Tibial nerve (tissue), 4 donors: ENCODE measurements at regions not wholly inside any gene's neighbourhood (a gene's known extent, or its start where the extent isn't known, plus 50 kb on each side); places are given as distances from the start of the nearest gene placed in this dataset.

Experiments
- DNase-seq, 2 donors: peaks; one replicate each; pipeline ENCODE4 v3.0.0-alpha.2; 2019; ENCODE audit warnings: low spot score in 2 of 2
- H3K27ac ChIP-seq, 4 donors: fragments of 200-600 bp; sonication (generic) in 3 of 4; one replicate each; pipeline ENCODE4 v1.5.1; 2017 to 2019; ENCODE audit warnings: mild to moderate bottlenecking in 1 of 4
- H3K27me3 ChIP-seq, 2 donors: fragments of 200-600 bp; sonication (generic) in 1 of 2; one replicate each; pipeline versions ENCODE4 v1.5.1 to v1.6.0; 2017 to 2019
- H3K36me3 ChIP-seq, 3 donors: fragments of 200-600 bp; sonication (generic); one replicate each; pipeline ENCODE4 v1.5.1; 2018 to 2019
- H3K4me1 ChIP-seq, 4 donors: fragments of 200-600 bp; sonication (generic) in 3 of 4; one replicate each; pipeline ENCODE4 v1.5.1; 2017 to 2019
- H3K4me3 ChIP-seq, 4 donors: fragments of 200-600 bp; sonication (generic) in 3 of 4; one replicate each; pipeline ENCODE4 v1.5.1; 2017 to 2019; ENCODE audit warnings: mild to moderate bottlenecking in 1 of 4, moderate library complexity in 1 of 4
- H3K9me3 ChIP-seq, 4 donors: fragments of 200-600 bp; sonication (generic) in 3 of 4; one replicate each; pipeline ENCODE4 v1.5.1; 2017 to 2019
- CTCF ChIP-seq, 5 experiments: fragments of 200-600 bp in 3 of 5; fragments of 450-650 bp in 2 of 5; sonication (generic) in 3 of 5; IDR thresholded peaks; one replicate each; pipeline ENCODE4 v1.5.1; 2016 to 2019; ENCODE audit warnings: antibody characterized with exemption in 5 of 5, mild to moderate bottlenecking in 3 of 5, moderate library complexity in 2 of 5
- EP300 ChIP-seq, 2 donors: sonication (generic); formaldehyde crosslinking; IDR thresholded peaks; one replicate each; pipeline ENCODE4 v1.6.1; 2017; ENCODE audit warnings: antibody characterized with exemption in 2 of 2, mild to moderate bottlenecking in 1 of 2
- POLR2A ChIP-seq, 2 donors: fragments of 450-650 bp; IDR thresholded peaks; one replicate each; pipeline ENCODE4 v1.6.1; 2017; ENCODE audit warnings: antibody characterized with exemption in 2 of 2, mild to moderate bottlenecking in 2 of 2, moderate library complexity in 2 of 2
- WGBS, 2 donors: methylation state at CpG; one replicate each; pipeline ENCODE4 v1.1.5; 2018; 5-methylcytosine and 5-hydroxymethylcytosine counted together

GRCh38 chr5:163832155-163832554 is 326.7 kb downstream of the MAT2B start:
- 84 to 87% methylated on average over 4 of the region's 4 CpGs for WGBS, 2 donors
- no peaks in the 10 kb centered on the region for H3K27me3 ChIP-seq
- H3K4me3 ChIP-seq: no peak overlapping the region
- no peak for DNase-seq
- H3K27ac ChIP-seq: no peak overlapping the region
- H3K36me3 ChIP-seq: no peaks in the 10 kb centered on the region
- H3K9me3 ChIP-seq: no peaks in the 10 kb centered on the region
- TF ChIP-seq CTCF (IDR thresholded peaks at IDR 0.05): no peak
- TF ChIP-seq EP300 (IDR thresholded peaks at IDR 0.05): no peak
- no peak for TF ChIP-seq POLR2A (IDR thresholded peaks at IDR 0.05)
- no peaks in the 10 kb centered on the region for H3K4me1 ChIP-seq

GRCh38 chr5:163838738-163839137 is 333.3 kb downstream of the MAT2B start:
- Histone ChIP-seq H3K27me3 (no peaks in the 10 kb centered on the region), H3K4me1 (no peaks in the 10 kb centered on the region), H3K27ac (no peak overlapping the region), H3K9me3 (no peaks in the 10 kb centered on the region), H3K36me3 (no peaks in the 10 kb centered on the region), H3K4me3 (no peak overlapping the region)
- TF ChIP-seq CTCF (IDR thresholded peaks at IDR 0.05) (no peak), EP300 (IDR thresholded peaks at IDR 0.05) (no peak), POLR2A (IDR thresholded peaks at IDR 0.05) (no peak)
- DNase-seq: no peak
- 75 to 82% methylated on average over 1 of the region's 1 CpG for WGBS, 2 donors

- TF ChIP-seq EP300 (IDR thresholded peaks at IDR 0.05) (no peak), CTCF (IDR thresholded peaks at IDR 0.05) (no peak), POLR2A (IDR thresholded peaks at IDR 0.05) (no peak)
- H3K9me3 ChIP-seq: peaks cover 0 to 5% (median 0%) of the 10 kb centered on the region in 4 donors
- H3K36me3 ChIP-seq: no peaks in the 10 kb centered on the region
- no peak overlapping the region for H3K27ac ChIP-seq
- DNase-seq: no peak
- no peak overlapping the region for H3K4me3 ChIP-seq
- no peaks in the 10 kb centered on the region for H3K4me1 ChIP-seq
- WGBS, 2 donors: 26 to 36% methylated on average over 1 of the region's 1 CpG
- H3K27me3 ChIP-seq: no peaks in the 10 kb centered on the region
Measured at GRCh38 chr5:163846512-163846911, 341.1 kb downstream of the MAT2B start.

- Histone ChIP-seq H3K9me3 (peaks cover 0 to 5% (median 0%) of the 10 kb centered on the region in 4 donors), H3K27me3 (no peaks in the 10 kb centered on the region), H3K4me3 (no peak overlapping the region), H3K4me1 (no peaks in the 10 kb centered on the region), H3K36me3 (no peaks in the 10 kb centered on the region), H3K27ac (no peak overlapping the region)
- no peak for DNase-seq
- WGBS, 2 donors: 73 to 81% methylated on average over 1 of the region's 1 CpG
- TF ChIP-seq CTCF (IDR thresholded peaks at IDR 0.05) (no peak), EP300 (IDR thresholded peaks at IDR 0.05) (no peak), POLR2A (IDR thresholded peaks at IDR 0.05) (no peak)
Measured at GRCh38 chr5:163855754-163856153, 350.3 kb downstream of the MAT2B start.

- Histone ChIP-seq H3K36me3 (no peaks in the 10 kb centered on the region), H3K27me3 (no peaks in the 10 kb centered on the region), H3K4me1 (no peaks in the 10 kb centered on the region), H3K4me3 (no peak overlapping the region), H3K9me3 (peaks cover 0 to under 1% (median 0%) of the 10 kb centered on the region in 4 donors), H3K27ac (no peak overlapping the region)
- no peak for TF ChIP-seq CTCF (IDR thresholded peaks at IDR 0.05)
- no peak for TF ChIP-seq POLR2A (IDR thresholded peaks at IDR 0.05)
- TF ChIP-seq EP300 (IDR thresholded peaks at IDR 0.05): no peak
- no peak for DNase-seq
- WGBS, 2 donors: 68 to 81% methylated on average over 3 of the region's 3 CpGs
Measured at GRCh38 chr5:163861670-163862069, 356.3 kb downstream of the MAT2B start.
